HL-60 (cell line): ENCODE measurements at regions not wholly inside any gene's neighbourhood (a gene's known extent, or its start where the extent isn't known, plus 50 kb on each side); places are given as distances from the start of the nearest gene placed in this dataset.

ENCODE experiments used
- DNase-seq, 2 experiments: peaks; one replicate each; pipeline ENCODE4 v3.0.0-alpha.2; 2010 to 2020; ENCODE audit warnings: low read depth in 1 of 2, low spot score in 1 of 2
- H3K27ac ChIP-seq: fragments of 250-450 bp; sonication (Bioruptor Pico); replicated peaks from 2 replicates; pipeline ENCODE4 v1.5.1; 2020; ENCODE audit warnings: mild to moderate bottlenecking, moderate library complexity
- H3K27me3 ChIP-seq: fragments of 250-450 bp; sonication (Bioruptor Pico); 2 replicates; pipeline ENCODE4 v1.5.1; 2021; ENCODE audit warnings: mild to moderate bottlenecking, moderate library complexity; ENCODE audit not compliant: insufficient read depth, poor library complexity, severe bottlenecking
- H3K4me3 ChIP-seq: replicated peaks from 2 replicates; pipeline ENCODE4 v1.5.1; 2011; ENCODE audit warnings: mild to moderate bottlenecking, control low read depth, low read length; ENCODE audit not compliant: insufficient read depth
- CTCF ChIP-seq: IDR thresholded peaks from one replicate; pipeline ENCODE4 v1.5.1; 2011; ENCODE audit warnings: low read length, control low read depth, inconsistent platforms; ENCODE audit not compliant: insufficient read depth
- GABPA ChIP-seq: IDR thresholded peaks from 2 replicates; pipeline ENCODE4 v1.6.1; 2012; ENCODE audit warnings: low read depth
- POLR2AphosphoS5 ChIP-seq: IDR thresholded peaks from 2 replicates; pipeline ENCODE4 v1.6.1; 2012; ENCODE audit warnings: low read depth
- REST ChIP-seq: IDR thresholded peaks from 2 replicates; pipeline ENCODE4 v1.6.1; 2012; ENCODE audit warnings: low read depth; ENCODE audit not compliant: insufficient replicate concordance
- SPI1 ChIP-seq: IDR thresholded peaks from 2 replicates; pipeline ENCODE4 v1.6.1; 2012; ENCODE audit warnings: low read depth, mild to moderate bottlenecking, borderline replicate concordance

GRCh38 chr1:216926720-216927510, 203.7 kb upstream of the ESRRG start:
- DNase-seq: no peak
- Histone ChIP-seq H3K27ac (no peak overlapping the region), H3K27me3 (no peaks in the 10 kb centered on the region), H3K4me3 (no peak overlapping the region)
- TF ChIP-seq CTCF: no peak
- TF ChIP-seq GABPA: no peak
- TF ChIP-seq REST: no peak
- TF ChIP-seq POLR2AphosphoS5: no peak
- no peak for TF ChIP-seq SPI1

- DNase-seq: no peak
- Histone ChIP-seq H3K27me3 (no peaks in the 10 kb centered on the region), H3K4me3 (no peak overlapping the region), H3K27ac (no peak overlapping the region)
- TF ChIP-seq GABPA (no peak), SPI1 (no peak), REST (no peak), CTCF (no peak), POLR2AphosphoS5 (no peak)
Observed at GRCh38 chr1:216925962-216926625, 202.9 kb upstream of the ESRRG start.

GRCh38 chr1:216924732-216925131, 201.5 kb upstream of the ESRRG start:
- TF ChIP-seq REST: no peak
- TF ChIP-seq CTCF: no peak
- TF ChIP-seq SPI1: no peak
- TF ChIP-seq POLR2AphosphoS5: no peak
- TF ChIP-seq GABPA: no peak
- H3K4me3 ChIP-seq: no peak overlapping the region
- no peak overlapping the region for H3K27ac ChIP-seq
- no peak for DNase-seq
- no peaks in the 10 kb centered on the region for H3K27me3 ChIP-seq
